C4-2B (cell line): ENCODE measurements at regions not wholly inside any gene's neighbourhood (a gene's known extent, or its start where the extent isn't known, plus 50 kb on each side); places are given as distances from the start of the nearest gene placed in this dataset.

Source experiments
- ZFX ChIP-seq: fragments of 450-650 bp; IDR thresholded peaks from 2 replicates; pipeline ENCODE4 v1.6.1; 2017
- TF ChIP-seq, protein P1 (sequence below): fragments of 450-650 bp; conservative IDR thresholded peaks from 2 replicates; pipeline ENCODE4 v1.5.1; 2017; ENCODE audit warnings: mild to moderate bottlenecking

DNA sequence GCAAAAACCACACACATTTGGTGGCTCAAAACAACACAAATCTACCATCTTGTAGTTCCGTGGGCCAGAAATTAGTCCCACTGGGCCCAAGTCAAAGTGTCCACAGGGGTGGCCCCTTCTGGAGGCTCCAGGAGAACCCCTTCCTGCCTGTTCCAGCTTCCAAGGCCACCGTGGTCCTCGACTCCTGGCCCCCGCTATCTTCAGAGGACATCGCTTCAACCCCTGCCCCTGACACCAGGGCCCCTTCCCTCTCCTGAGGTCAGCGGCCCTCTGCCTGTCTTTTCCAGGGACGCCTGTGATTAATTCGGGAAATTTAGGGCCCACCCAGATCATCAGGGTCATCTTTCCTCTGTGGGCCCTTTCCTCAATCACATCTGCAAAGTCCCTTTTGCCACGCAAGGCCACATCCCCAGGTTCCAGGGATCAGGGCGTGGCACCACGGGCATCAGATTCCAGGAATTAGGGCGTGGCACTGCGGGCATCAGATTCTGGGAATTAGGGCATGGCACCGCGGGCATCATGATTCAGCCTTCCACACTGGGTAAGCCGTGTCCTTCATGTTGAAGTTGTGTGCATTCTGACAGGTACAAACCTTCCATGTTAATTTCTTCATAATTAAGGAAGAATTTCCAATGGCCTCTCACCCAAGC is 59.9 kb upstream of the SMOC2 start:
- TF ChIP-seq, protein P1, sequence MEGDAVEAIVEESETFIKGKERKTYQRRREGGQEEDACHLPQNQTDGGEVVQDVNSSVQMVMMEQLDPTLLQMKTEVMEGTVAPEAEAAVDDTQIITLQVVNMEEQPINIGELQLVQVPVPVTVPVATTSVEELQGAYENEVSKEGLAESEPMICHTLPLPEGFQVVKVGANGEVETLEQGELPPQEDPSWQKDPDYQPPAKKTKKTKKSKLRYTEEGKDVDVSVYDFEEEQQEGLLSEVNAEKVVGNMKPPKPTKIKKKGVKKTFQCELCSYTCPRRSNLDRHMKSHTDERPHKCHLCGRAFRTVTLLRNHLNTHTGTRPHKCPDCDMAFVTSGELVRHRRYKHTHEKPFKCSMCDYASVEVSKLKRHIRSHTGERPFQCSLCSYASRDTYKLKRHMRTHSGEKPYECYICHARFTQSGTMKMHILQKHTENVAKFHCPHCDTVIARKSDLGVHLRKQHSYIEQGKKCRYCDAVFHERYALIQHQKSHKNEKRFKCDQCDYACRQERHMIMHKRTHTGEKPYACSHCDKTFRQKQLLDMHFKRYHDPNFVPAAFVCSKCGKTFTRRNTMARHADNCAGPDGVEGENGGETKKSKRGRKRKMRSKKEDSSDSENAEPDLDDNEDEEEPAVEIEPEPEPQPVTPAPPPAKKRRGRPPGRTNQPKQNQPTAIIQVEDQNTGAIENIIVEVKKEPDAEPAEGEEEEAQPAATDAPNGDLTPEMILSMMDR = no peak
- TF ChIP-seq ZFX = no peak
